Small intestine (tissue), 7 donors: ENCODE measurements at regions not wholly inside any gene's neighbourhood (a gene's known extent, or its start where the extent isn't known, plus 50 kb on each side); places are given as distances from the start of the nearest gene placed in this dataset.
A peak's percentile ranks its signal among the peaks of the same experiment; 100 is the strongest.

Experiments used
- DNase-seq, 2 donors: peaks; one replicate each; pipeline versions ENCODE4 v3.0.0 to v3.0.0-alpha.2; 2013
- FAIRE-seq: peaks from 2 replicates; lab custom pipeline; 2012; peaks lifted over from hg19 to GRCh38; lab: Jason Lieb, UNC
- H3K27ac ChIP-seq, 3 donors: one replicate each; pipeline ENCODE4 v1.5.1; 2013; ENCODE audit warnings: low read length in 2 of 3, mild to moderate bottlenecking in 2 of 3, control low read depth in 1 of 3, inconsistent platforms in 1 of 3, low read depth in 1 of 3, moderate library complexity in 1 of 3
- H3K27me3 ChIP-seq, 3 donors: one replicate each; pipeline ENCODE4 v1.6.1; 2013; ENCODE audit warnings: low read length in 3 of 3, inconsistent platforms in 1 of 3; ENCODE audit not compliant: control insufficient read depth in 3 of 3, insufficient read depth in 3 of 3
- H3K36me3 ChIP-seq, 3 donors: one replicate each; pipeline ENCODE4 v1.6.1; 2013; ENCODE audit warnings: low read length in 3 of 3, inconsistent platforms in 1 of 3, low read depth in 1 of 3, mild to moderate bottlenecking in 1 of 3, moderate library complexity in 1 of 3; ENCODE audit not compliant: control insufficient read depth in 3 of 3, insufficient read depth in 2 of 3
- H3K4me1 ChIP-seq, 3 donors: one replicate each; pipeline ENCODE4 v1.6.1; 2013; ENCODE audit warnings: low read length in 2 of 3, inconsistent platforms in 1 of 3, low read depth in 1 of 3, mild to moderate bottlenecking in 1 of 3, moderate library complexity in 1 of 3; ENCODE audit not compliant: control insufficient read depth in 3 of 3, insufficient read depth in 2 of 3
- H3K4me3 ChIP-seq, 3 donors: one replicate each; pipeline ENCODE4 v1.5.1; 2013; ENCODE audit warnings: low read length in 3 of 3, control low read depth in 1 of 3, inconsistent platforms in 1 of 3, low read depth in 1 of 3, mild to moderate bottlenecking in 1 of 3, moderate library complexity in 1 of 3
- H3K9me3 ChIP-seq, 2 donors: one replicate each; pipeline ENCODE4 v1.6.1; 2013; ENCODE audit warnings: low read depth in 1 of 2, low read length in 1 of 2; ENCODE audit not compliant: control insufficient read depth in 2 of 2, insufficient read depth in 1 of 2
- WGBS, 3 donors: extraction: QIAGEN DNeasy Blood & Tissue Kit; methylation state at CpG; one replicate each; pipeline ENCODE4 v1.1.7; 2013; 5-methylcytosine and 5-hydroxymethylcytosine counted together
- donor health status: healthy with polysubstance abuse.
- donor health status: control.
- donor health status: control.
- donor health status: Bipolar disorder and iron deficiency.
- donor health status: healthy.

DNA sequence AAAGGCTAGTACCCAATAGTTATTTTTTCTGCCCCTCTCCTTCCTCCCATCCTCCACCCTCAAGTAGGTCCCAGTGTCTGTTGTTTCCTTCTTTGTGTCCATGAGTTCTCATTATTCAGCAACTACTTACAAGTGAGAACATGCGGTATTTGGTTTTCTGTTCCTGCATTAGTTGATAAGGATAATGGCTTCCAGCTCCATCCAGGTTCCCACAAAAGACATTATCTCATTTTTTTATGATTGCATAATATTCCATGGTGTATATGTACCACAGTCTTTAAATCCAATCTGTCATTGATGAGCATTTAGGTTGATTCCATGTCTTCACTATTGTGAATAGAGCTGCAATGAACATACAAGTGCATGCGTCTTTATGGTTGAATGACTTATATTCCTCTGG, 128.3 kb upstream of the ANKRD55 start:
- Histone ChIP-seq H3K27me3 (no peaks in the 10 kb centered on the region), H3K27ac (no peak overlapping the region), H3K4me3 (no peak overlapping the region), H3K4me1 (peaks cover 0 to 30% (median 0%) of the 10 kb centered on the region in 3 donors), H3K9me3 (peaks cover 0 to 2% of the 10 kb centered on the region in 2 donors), H3K36me3 (no peaks in the 10 kb centered on the region)
- DNase-seq = no peak
- 90 to 96% (median 95%) methylated on average over 2 of the region's 2 CpGs for WGBS, 3 donors
- no peak for FAIRE-seq

DNA sequence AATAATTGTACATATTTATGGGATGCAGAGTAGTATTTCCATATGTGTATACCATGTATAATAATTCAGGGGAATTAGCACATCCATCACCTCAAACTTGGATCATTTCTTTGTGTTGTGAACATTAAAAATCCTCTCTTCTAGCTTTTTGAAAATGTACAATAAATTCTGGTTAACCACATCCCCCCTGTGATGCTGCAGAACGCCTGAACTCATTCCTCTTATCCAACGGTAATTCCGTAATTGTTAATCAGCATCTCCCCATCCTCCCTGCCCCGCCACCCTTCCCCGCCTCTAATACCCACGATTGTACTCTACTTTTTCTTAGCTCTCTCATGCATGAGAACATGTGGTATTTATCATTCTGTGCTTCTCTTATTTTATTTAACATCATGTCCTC, 127.7 kb upstream of the ANKRD55 start:
- 81 to 91% (median 88%) methylated on average over 6 of the region's 6 CpGs for WGBS, 3 donors
- no peak overlapping the region for H3K27ac ChIP-seq
- H3K36me3 ChIP-seq = no peaks in the 10 kb centered on the region
- peaks cover 0 to 2% of the 10 kb centered on the region in 2 donors for H3K9me3 ChIP-seq
- no peaks in the 10 kb centered on the region for H3K27me3 ChIP-seq
- no peak overlapping the region for H3K4me3 ChIP-seq
- no peak for DNase-seq
- peaks cover 0 to 36% (median 0%) of the 10 kb centered on the region in 3 donors for H3K4me1 ChIP-seq
- FAIRE-seq = no peak

DNA sequence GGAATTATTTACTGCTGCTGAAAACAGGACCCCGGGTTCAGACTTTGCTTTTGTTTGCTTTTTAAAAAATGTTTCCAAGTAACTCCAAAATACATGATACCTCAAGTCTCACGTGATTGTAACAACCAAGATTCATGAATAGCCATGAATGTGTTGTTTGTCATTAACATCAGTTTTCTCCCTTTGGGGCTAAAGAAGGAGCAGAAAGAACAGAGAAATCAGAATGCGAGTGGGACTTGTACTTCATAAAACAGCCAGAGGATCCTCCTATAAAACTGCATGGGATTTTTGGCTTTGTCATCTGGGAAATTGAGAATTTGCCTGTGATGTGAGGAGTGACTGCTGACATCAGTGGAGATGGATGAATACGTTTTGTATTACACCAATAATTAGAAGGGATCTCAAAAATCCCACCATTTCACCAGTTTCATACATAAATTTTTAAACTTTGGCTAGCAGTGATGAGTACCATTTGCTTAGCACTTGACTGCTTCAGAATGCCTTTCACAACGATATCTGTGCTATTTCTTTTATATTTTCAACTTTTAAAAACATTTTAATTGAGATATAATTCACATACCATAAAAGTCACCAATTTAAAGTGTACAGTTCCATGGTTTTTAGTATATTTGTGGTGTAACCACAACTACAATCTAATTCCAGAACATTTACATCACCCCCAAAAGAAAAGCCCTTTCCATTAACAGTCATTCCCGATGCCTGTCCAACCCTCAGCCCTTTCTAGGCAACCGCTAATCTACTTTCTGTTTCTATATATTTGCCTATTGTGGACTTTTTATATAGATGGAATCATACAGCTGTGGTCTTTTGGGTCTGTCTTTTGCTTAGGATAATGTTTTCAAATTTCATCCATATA, 126.9 kb upstream of the ANKRD55 start:
- no peak overlapping the region for H3K4me3 ChIP-seq

DNA sequence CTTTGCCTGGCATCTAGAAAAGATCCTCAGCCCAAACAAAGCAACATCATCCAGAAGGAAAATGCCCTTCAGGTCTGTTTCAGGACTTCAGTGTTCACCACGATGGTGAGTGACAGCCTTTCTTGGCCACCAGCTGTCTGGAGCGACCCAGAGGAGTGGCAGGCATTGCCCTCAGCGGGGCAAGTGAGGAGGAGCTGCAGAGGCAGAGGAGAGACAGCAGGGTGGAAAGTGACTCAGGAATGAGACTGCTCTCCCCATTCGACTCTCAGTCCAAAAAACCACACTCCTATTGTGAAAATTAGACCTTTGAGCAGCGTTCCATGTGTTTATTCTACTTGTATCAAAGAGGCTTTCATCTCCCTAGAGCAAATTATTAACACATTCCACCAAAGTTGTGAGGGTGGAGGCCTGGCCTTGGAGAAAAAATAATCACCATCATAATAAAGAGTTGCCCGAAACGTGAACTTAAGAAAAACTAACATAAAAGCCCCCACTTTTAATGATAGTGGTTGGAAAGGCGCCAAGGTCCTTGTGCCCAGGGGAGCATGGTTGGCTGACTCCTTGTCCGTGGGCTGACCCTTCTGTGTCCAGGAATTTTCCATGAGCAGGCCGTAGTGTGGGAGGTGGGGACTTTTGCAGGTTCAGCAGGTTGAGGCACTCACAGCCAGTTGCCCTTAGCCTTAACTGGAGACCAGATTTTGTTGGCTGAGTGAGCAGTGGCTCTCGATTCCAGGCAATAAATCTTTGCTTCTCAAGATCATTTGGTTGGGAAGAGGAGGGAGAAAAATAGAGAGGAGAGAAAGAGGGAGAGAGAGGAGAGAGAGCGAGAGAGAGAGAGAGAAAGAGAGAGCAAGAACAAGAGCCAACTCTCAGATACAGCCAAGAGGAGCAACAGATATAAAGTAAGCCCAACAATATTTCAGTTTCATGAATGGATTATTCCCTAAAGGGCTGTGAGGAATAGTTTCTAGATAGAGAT, 125.9 kb upstream of the ANKRD55 start:
- Histone ChIP-seq H3K9me3 (peaks cover 0 to 2% of the 10 kb centered on the region in 2 donors), H3K27me3 (no peaks in the 10 kb centered on the region), H3K27ac (peak overlapping the region in 1 of 3 donors; percentile 71), H3K36me3 (no peaks in the 10 kb centered on the region), H3K4me1 (peaks cover 0 to 45% (median 2%) of the 10 kb centered on the region in 3 donors), H3K4me3 (no peak overlapping the region)
- DNase-seq (peak; percentile 27 to 80), FAIRE-seq (no peak)
- WGBS, 3 donors = 23 to 48% (median 33%) methylated on average over 11 to 12 of the region's 12 CpGs

More for the DNA sequence above, 126.9 kb upstream of the ANKRD55 start:
- H3K4me1 ChIP-seq = peaks cover 0 to 42% (median 2%) of the 10 kb centered on the region in 3 donors
- FAIRE-seq (no peak), DNase-seq (no peak)
- 80 to 82% (median 82%) methylated on average over 7 of the region's 7 CpGs for WGBS, 3 donors
- H3K9me3 ChIP-seq = peaks cover 0 to 2% of the 10 kb centered on the region in 2 donors
- H3K27me3 ChIP-seq = no peaks in the 10 kb centered on the region
- H3K27ac ChIP-seq = peak overlapping the region in 1 of 3 donors; percentile 71
- H3K36me3 ChIP-seq = no peaks in the 10 kb centered on the region

DNA sequence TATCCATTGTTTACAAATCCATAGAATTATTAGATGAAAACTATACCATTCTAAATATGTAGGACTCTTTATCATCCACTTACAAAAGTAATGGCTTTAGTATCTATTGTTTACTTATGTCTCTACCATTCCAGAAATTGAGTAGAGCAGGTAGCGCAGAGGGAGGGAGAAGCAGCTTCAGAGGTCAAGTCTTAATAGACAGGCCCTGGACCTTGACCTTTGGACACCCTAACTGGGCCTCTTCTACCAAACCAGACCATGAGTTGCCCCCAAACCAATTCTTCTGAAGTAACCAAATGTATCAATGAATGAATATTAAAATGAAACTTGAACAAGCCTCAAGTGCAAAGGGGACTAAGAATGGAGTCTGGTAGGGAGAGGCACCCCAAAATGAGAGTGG, 124.9 kb upstream of the ANKRD55 start:
- Histone ChIP-seq H3K4me1 (peaks cover 0 to 48% (median 2%) of the 10 kb centered on the region in 3 donors), H3K9me3 (peaks cover 0 to 2% of the 10 kb centered on the region in 2 donors), H3K27ac (peak overlapping the region in 1 of 3 donors; percentile 71), H3K27me3 (no peaks in the 10 kb centered on the region), H3K36me3 (no peaks in the 10 kb centered on the region), H3K4me3 (no peak overlapping the region)
- WGBS, 3 donors = 70 to 84% (median 81%) methylated on average over 1 of the region's 1 CpG
- no peak for FAIRE-seq
- DNase-seq = peak in 1 of 2 donors; percentile 12

DNA sequence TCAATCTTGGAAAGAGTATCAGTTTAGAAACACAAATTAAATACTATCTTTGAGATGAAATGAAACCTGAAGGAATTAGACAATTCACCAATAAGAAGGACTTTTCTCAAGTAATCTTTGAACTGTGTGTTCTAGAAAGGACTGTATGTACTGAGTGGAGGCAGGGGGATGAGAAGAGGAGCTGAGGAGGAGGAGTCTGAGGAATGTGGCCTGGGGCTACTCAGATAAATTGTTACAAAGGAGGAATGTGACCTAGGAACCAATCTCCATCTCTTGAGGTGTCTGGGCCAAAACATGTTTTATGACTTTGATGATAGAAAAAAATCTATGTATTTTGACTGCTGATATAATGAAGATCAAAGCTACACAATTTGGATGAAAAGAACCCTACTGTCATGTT, 124.3 kb upstream of the ANKRD55 start:
- no peak overlapping the region for H3K27ac ChIP-seq
- peaks cover 0 to 53% (median 2%) of the 10 kb centered on the region in 3 donors for H3K4me1 ChIP-seq
- H3K36me3 ChIP-seq = no peaks in the 10 kb centered on the region
- H3K9me3 ChIP-seq = peaks cover 0 to 2% of the 10 kb centered on the region in 2 donors
- no peak overlapping the region for H3K4me3 ChIP-seq
- FAIRE-seq = no peak
- H3K27me3 ChIP-seq = no peaks in the 10 kb centered on the region
- DNase-seq = no peak

DNA sequence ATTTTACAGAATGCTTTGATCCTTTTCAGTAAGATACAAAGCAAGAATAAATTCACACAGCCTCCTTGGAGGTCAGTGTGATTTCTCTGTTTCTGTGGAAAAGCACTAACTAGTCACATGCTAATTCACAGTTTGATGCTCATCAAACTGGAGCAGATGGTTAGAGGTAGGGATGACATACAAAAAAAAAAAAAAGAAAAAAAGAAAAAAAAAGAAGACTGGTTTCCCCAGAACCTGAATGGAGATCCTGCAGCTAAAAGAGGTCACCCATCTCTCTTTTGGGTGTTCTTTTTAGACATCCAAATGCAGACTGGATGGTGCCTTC, 123.7 kb upstream of the ANKRD55 start:
- H3K4me3 ChIP-seq = no peak overlapping the region
- H3K27ac ChIP-seq = peak overlapping the region in 1 of 3 donors; percentile 47
- no peaks in the 10 kb centered on the region for H3K27me3 ChIP-seq
- no peaks in the 10 kb centered on the region for H3K9me3 ChIP-seq
- H3K36me3 ChIP-seq = no peaks in the 10 kb centered on the region
- H3K4me1 ChIP-seq = peaks cover 0 to 59% (median 2%) of the 10 kb centered on the region in 3 donors
- DNase-seq (no peak), FAIRE-seq (no peak)

DNA sequence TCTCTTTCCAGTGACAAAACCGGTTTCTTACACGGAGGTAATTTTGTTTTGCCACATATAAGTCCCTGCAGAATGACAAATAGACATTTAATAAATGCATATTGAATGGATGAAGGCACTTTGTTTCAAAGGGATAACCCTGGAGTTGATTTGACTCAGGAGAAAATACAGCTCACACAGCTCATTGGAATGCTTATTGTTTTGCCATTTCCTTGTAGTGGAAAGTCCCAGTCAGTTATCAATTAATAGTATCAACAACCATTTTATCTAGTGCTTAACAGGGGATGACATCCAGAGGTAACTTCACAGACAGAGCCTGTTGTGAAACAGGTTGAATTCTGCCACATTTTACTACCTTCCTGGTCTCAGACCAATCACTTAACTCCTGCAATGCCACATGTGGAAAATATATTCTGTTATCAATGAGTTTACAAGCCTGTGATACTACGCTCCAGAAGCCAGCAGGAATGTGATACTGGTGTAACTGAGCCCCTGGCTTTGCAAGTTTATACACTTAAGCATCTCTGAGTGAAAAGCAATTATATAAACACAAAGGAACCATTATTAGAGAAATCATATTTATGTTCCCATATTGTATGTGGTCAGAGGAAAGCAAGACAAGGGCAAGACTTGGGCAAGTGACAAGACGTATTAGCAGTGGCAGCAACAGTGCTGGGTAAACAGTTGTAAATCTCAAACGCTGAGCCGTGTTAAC, 123.1 kb upstream of the ANKRD55 start:
- Histone ChIP-seq H3K27me3 (no peaks in the 10 kb centered on the region), H3K4me1 (peaks cover 0 to 59% (median 2%) of the 10 kb centered on the region in 3 donors), H3K4me3 (no peak overlapping the region), H3K36me3 (no peaks in the 10 kb centered on the region), H3K9me3 (no peaks in the 10 kb centered on the region), H3K27ac (peak overlapping the region in 1 of 3 donors; percentile 47)
- FAIRE-seq = no peak
- 17 to 56% (median 25%) methylated on average over 6 of the region's 6 CpGs for WGBS, 3 donors
- DNase-seq = peak; percentile 28 to 71
